Trophoblast cell (in vitro differentiated cells and primary cell): ENCODE measurements at regions not wholly inside any gene's neighbourhood (a gene's known extent, or its start where the extent isn't known, plus 50 kb on each side); places are given as distances from the start of the nearest gene placed in this dataset.

ENCODE experiments used
- DNase-seq, 2 donors: peaks; one replicate each; pipeline ENCODE4 v3.0.0-alpha.2; 2016
- H2AFZ ChIP-seq: 2 replicates; pipeline ENCODE4 v1.6.1; 2013; ENCODE audit warnings: low read length, moderate library complexity, mild to moderate bottlenecking; ENCODE audit not compliant: insufficient read depth, poor library complexity
- H2AK5ac ChIP-seq: 2 replicates; pipeline ENCODE4 v1.6.1; 2013; ENCODE audit warnings: mild to moderate bottlenecking, low read length
- H2BK120ac ChIP-seq: 2 replicates; pipeline ENCODE4 v1.6.1; 2013; ENCODE audit warnings: low read length, mild to moderate bottlenecking, moderate library complexity; ENCODE audit not compliant: insufficient read depth, poor library complexity
- H2BK12ac ChIP-seq: 2 replicates; pipeline ENCODE4 v1.6.1; 2013; ENCODE audit warnings: mild to moderate bottlenecking, low read length, moderate library complexity
- H2BK5ac ChIP-seq: 2 replicates; pipeline ENCODE4 v1.6.1; 2013; ENCODE audit warnings: low read length, low read depth, moderate library complexity, mild to moderate bottlenecking; ENCODE audit not compliant: poor library complexity
- H3K14ac ChIP-seq: 2 replicates; pipeline ENCODE4 v1.6.1; 2013; ENCODE audit warnings: mild to moderate bottlenecking, low read length
- H3K18ac ChIP-seq: 2 replicates; pipeline ENCODE4 v1.6.1; 2013; ENCODE audit warnings: mild to moderate bottlenecking, low read length
- H3K23ac ChIP-seq: 2 replicates; pipeline ENCODE4 v1.6.1; 2013; ENCODE audit warnings: low read length
- H3K27ac ChIP-seq: 2 replicates; pipeline ENCODE4 v1.5.1; 2013; ENCODE audit warnings: low read depth, mild to moderate bottlenecking, inconsistent platforms, low read length, moderate library complexity
- H3K27me3 ChIP-seq: 2 replicates; pipeline ENCODE4 v1.6.1; 2013; ENCODE audit warnings: inconsistent platforms, mild to moderate bottlenecking, low read length, moderate library complexity; ENCODE audit not compliant: insufficient read depth
- H3K36me3 ChIP-seq, 2 experiments: 1 replicate in 1 of 2; 2 replicates in 1 of 2; pipeline ENCODE4 v1.6.1; 2013; ENCODE audit warnings: low read length in 2 of 2, mild to moderate bottlenecking in 2 of 2, moderate library complexity in 1 of 2; ENCODE audit not compliant: insufficient read depth in 2 of 2, control insufficient read depth in 1 of 2
- H3K4ac ChIP-seq: 2 replicates; pipeline ENCODE4 v1.6.1; 2013; ENCODE audit warnings: low read depth, mild to moderate bottlenecking, low read length, moderate library complexity
- H3K4me1 ChIP-seq, 2 experiments: 1 replicate in 1 of 2; 2 replicates in 1 of 2; pipeline ENCODE4 v1.6.1; 2013; ENCODE audit warnings: low read length in 2 of 2, mild to moderate bottlenecking in 2 of 2, moderate library complexity in 1 of 2; ENCODE audit not compliant: insufficient read depth in 2 of 2, control insufficient read depth in 1 of 2
- H3K4me2 ChIP-seq: 2 replicates; pipeline ENCODE4 v1.6.1; 2013; ENCODE audit warnings: inconsistent platforms, mild to moderate bottlenecking, low read length, moderate library complexity
- H3K4me3 ChIP-seq: 2 replicates; pipeline ENCODE4 v1.5.1; 2013; ENCODE audit warnings: mild to moderate bottlenecking, low read depth, low read length, inconsistent platforms
- H3K79me1 ChIP-seq: one replicate; pipeline ENCODE4 v1.6.1; 2013; ENCODE audit warnings: low read length
- H3K79me2 ChIP-seq: 2 replicates; pipeline ENCODE4 v1.6.1; 2013; ENCODE audit warnings: low read length, mild to moderate bottlenecking; ENCODE audit not compliant: control insufficient read depth, insufficient read depth, poor library complexity
- H3K9ac ChIP-seq: 2 replicates; pipeline ENCODE4 v1.6.1; 2013; ENCODE audit warnings: mild to moderate bottlenecking, low read length
- H3K9me3 ChIP-seq: 2 replicates; pipeline ENCODE4 v1.6.1; 2013; ENCODE audit warnings: low read depth, mild to moderate bottlenecking, control low read depth, inconsistent platforms, low read length; ENCODE audit not compliant: insufficient read depth
- H4K12ac ChIP-seq: 2 replicates; pipeline ENCODE4 v1.6.1; 2013; ENCODE audit warnings: low read depth, mild to moderate bottlenecking, low read length, moderate library complexity
- H4K8ac ChIP-seq: 2 replicates; pipeline ENCODE4 v1.6.1; 2013; ENCODE audit warnings: low read depth, mild to moderate bottlenecking, low read length, moderate library complexity
- H4K91ac ChIP-seq: one replicate; pipeline ENCODE4 v1.6.1; 2013; ENCODE audit warnings: low read depth, mild to moderate bottlenecking, low read length, moderate library complexity
- WGBS: extraction: QIAGEN DNeasy Blood & Tissue Kit; methylation state at CpG from one replicate; pipeline ENCODE4 v1.1.7; 2013; ENCODE audit warnings: missing lambda C conversion rate; ENCODE audit not compliant: insufficient read length, insufficient coverage; ENCODE audit errors: extremely low coverage; 5-methylcytosine and 5-hydroxymethylcytosine counted together

GRCh38 chr10:2083591-2083990, 346.3 kb upstream of the ADARB2 start:
- Histone ChIP-seq H2AFZ (no peak overlapping the region), H3K18ac (no peak overlapping the region), H3K23ac (no peak overlapping the region), H3K4me2 (no peak overlapping the region), H3K4me1 (no peaks in the 10 kb centered on the region), H2BK12ac (no peak overlapping the region), H2AK5ac (no peak overlapping the region), H3K27me3 (no peaks in the 10 kb centered on the region), H3K27ac (no peak overlapping the region), H2BK5ac (no peak overlapping the region), H2BK120ac (no peak overlapping the region), H4K91ac (no peak overlapping the region), H4K12ac (no peak overlapping the region), H3K9ac (no peak overlapping the region), H3K4ac (no peak overlapping the region), H3K79me1 (no peaks in the 10 kb centered on the region), H3K79me2 (no peaks in the 10 kb centered on the region), H4K8ac (no peak overlapping the region), H3K14ac (no peak overlapping the region), H3K4me3 (peak overlapping the region; percentile 44), H3K9me3 (no peaks in the 10 kb centered on the region), H3K36me3 (no peaks in the 10 kb centered on the region)
- DNase-seq = no peak
- WGBS = no CpG with 5 or more reads among the region's 16 CpGs

GRCh38 chr10:2081501-2081900, 344.2 kb upstream of the ADARB2 start:
- Histone ChIP-seq H2BK120ac (no peak overlapping the region), H4K8ac (no peak overlapping the region), H3K27me3 (no peaks in the 10 kb centered on the region), H2AFZ (no peak overlapping the region), H4K12ac (no peak overlapping the region), H2BK12ac (no peak overlapping the region), H3K9ac (no peak overlapping the region), H3K9me3 (no peaks in the 10 kb centered on the region), H3K36me3 (no peaks in the 10 kb centered on the region), H3K14ac (no peak overlapping the region), H3K23ac (no peak overlapping the region), H3K4me1 (no peaks in the 10 kb centered on the region), H3K4me2 (no peak overlapping the region), H3K4me3 (no peak overlapping the region), H4K91ac (no peak overlapping the region), H2AK5ac (no peak overlapping the region), H3K18ac (no peak overlapping the region), H3K79me2 (no peaks in the 10 kb centered on the region), H2BK5ac (no peak overlapping the region), H3K27ac (no peak overlapping the region), H3K79me1 (no peaks in the 10 kb centered on the region), H3K4ac (no peak overlapping the region)
- no peak for DNase-seq
- no CpG with 5 or more reads among the region's 3 CpGs for WGBS

GRCh38 chr10:2079603-2080078, 342.3 kb upstream of the ADARB2 start:
- H3K79me1 ChIP-seq = no peaks in the 10 kb centered on the region
- H2BK5ac ChIP-seq = no peak overlapping the region
- no peak overlapping the region for H2AK5ac ChIP-seq
- no peak overlapping the region for H2BK120ac ChIP-seq
- no peak overlapping the region for H3K23ac ChIP-seq
- no peak overlapping the region for H2AFZ ChIP-seq
- no peaks in the 10 kb centered on the region for H3K9me3 ChIP-seq
- no peak for DNase-seq
- no peaks in the 10 kb centered on the region for H3K27me3 ChIP-seq
- no peak overlapping the region for H3K18ac ChIP-seq
- H2BK12ac ChIP-seq = no peak overlapping the region
- H3K4me2 ChIP-seq = no peak overlapping the region
- no peak overlapping the region for H3K27ac ChIP-seq
- H3K4me1 ChIP-seq = no peaks in the 10 kb centered on the region
- H3K4me3 ChIP-seq = no peak overlapping the region
- H3K79me2 ChIP-seq = no peaks in the 10 kb centered on the region
- no peak overlapping the region for H3K14ac ChIP-seq
- no CpG with 5 or more reads among the region's 4 CpGs for WGBS
- no peak overlapping the region for H4K12ac ChIP-seq
- no peak overlapping the region for H4K8ac ChIP-seq
- no peak overlapping the region for H3K9ac ChIP-seq
- no peak overlapping the region for H3K4ac ChIP-seq
- H4K91ac ChIP-seq = no peak overlapping the region
- no peaks in the 10 kb centered on the region for H3K36me3 ChIP-seq

GRCh38 chr10:2077231-2077630, 339.9 kb upstream of the ADARB2 start:
- H3K36me3 ChIP-seq = no peaks in the 10 kb centered on the region

More at GRCh38 chr10:2077231-2077630, 339.9 kb upstream of the ADARB2 start:
- no peak for DNase-seq
- Histone ChIP-seq H2BK12ac (no peak overlapping the region), H4K12ac (no peak overlapping the region), H3K18ac (no peak overlapping the region), H3K4me2 (no peak overlapping the region), H4K8ac (no peak overlapping the region), H4K91ac (no peak overlapping the region), H3K4ac (no peak overlapping the region), H3K27me3 (no peaks in the 10 kb centered on the region), H2AK5ac (no peak overlapping the region), H3K79me1 (no peaks in the 10 kb centered on the region), H3K14ac (no peak overlapping the region), H3K23ac (no peak overlapping the region), H3K27ac (no peak overlapping the region), H3K4me1 (no peaks in the 10 kb centered on the region), H3K79me2 (no peaks in the 10 kb centered on the region), H3K9me3 (peaks cover 1% of the 10 kb centered on the region), H2BK5ac (no peak overlapping the region), H3K4me3 (no peak overlapping the region), H2BK120ac (no peak overlapping the region), H3K9ac (no peak overlapping the region), H2AFZ (no peak overlapping the region)
- WGBS = no CpG with 5 or more reads among the region's 5 CpGs
